HG03175 (cell line): ENCODE measurements at regions not wholly inside any gene's neighbourhood (a gene's known extent, or its start where the extent isn't known, plus 50 kb on each side); places are given as distances from the start of the nearest gene placed in this dataset.

ENCODE experiments used
- ATAC-seq: cut with Tn5 transposase; IDR thresholded peaks from one replicate; pipeline ENCODE4 v1.9.1; 2021; ENCODE audit warnings: mild to moderate bottlenecking, moderate library complexity; ENCODE audit not compliant: unreplicated experiment

- no peak for ATAC-seq
Measured at GRCh38 chrX:124820738-124821137, 474.4 kb downstream of the SH2D1A start.

GRCh38 chrX:124827258-124827845 lies 481.0 kb downstream of the SH2D1A start:
- ATAC-seq = no peak

- ATAC-seq = no peak
Measured at GRCh38 chrX:124829930-124830329, 483.6 kb downstream of the SH2D1A start.

- ATAC-seq = no peak
Measured at GRCh38 chrX:124836786-124837185, 482.9 kb upstream of the TEX13C start.

- ATAC-seq = no peak
Measured at GRCh38 chrX:124842205-124842604, 477.5 kb upstream of the TEX13C start.

- ATAC-seq = no peak
Measured at GRCh38 chrX:124860736-124861135, 458.9 kb upstream of the TEX13C start.

GRCh38 chrX:124862301-124862700 lies 457.4 kb upstream of the TEX13C start:
- no peak for ATAC-seq

GRCh38 chrX:124863303-124863702 lies 456.4 kb upstream of the TEX13C start:
- no peak for ATAC-seq

GRCh38 chrX:124887572-124887971 lies 432.1 kb upstream of the TEX13C start:
- ATAC-seq = no peak

GRCh38 chrX:124895947-124896346 lies 423.7 kb upstream of the TEX13C start:
- ATAC-seq = no peak

GRCh38 chrX:124902953-124903352 lies 416.7 kb upstream of the TEX13C start:
- no peak for ATAC-seq

GRCh38 chrX:124910611-124911010 lies 409.1 kb upstream of the TEX13C start:
- ATAC-seq = no peak

GRCh38 chrX:124917011-124917410 lies 402.7 kb upstream of the TEX13C start:
- ATAC-seq = no peak

GRCh38 chrX:124925681-124926080 lies 394.0 kb upstream of the TEX13C start:
- ATAC-seq = no peak

GRCh38 chrX:124931241-124931640 lies 388.4 kb upstream of the TEX13C start:
- no peak for ATAC-seq

GRCh38 chrX:124931958-124932357 lies 387.7 kb upstream of the TEX13C start:
- no peak for ATAC-seq

- no peak for ATAC-seq
Measured at GRCh38 chrX:124938715-124939114, 381.0 kb upstream of the TEX13C start.

GRCh38 chrX:124940531-124940930 lies 379.1 kb upstream of the TEX13C start:
- ATAC-seq = no peak

- ATAC-seq = no peak
Measured at GRCh38 chrX:124954402-124954801, 365.3 kb upstream of the TEX13C start.

GRCh38 chrX:124960454-124960853 lies 359.2 kb upstream of the TEX13C start:
- ATAC-seq = no peak

GRCh38 chrX:124963717-124964116 lies 356.0 kb upstream of the TEX13C start, which contains the start of gene TENM1:
Gene TENM1, minus strand, starts transcription at chrX:124963817.
- no peak for ATAC-seq

GRCh38 chrX:124975456-124975855 lies 344.2 kb upstream of the TEX13C start:
- ATAC-seq = no peak

- no peak for ATAC-seq
Measured at GRCh38 chrX:124981420-124981819, 338.3 kb upstream of the TEX13C start.
